Endothelial cell of umbilical vein (primary cell): ENCODE measurements at regions not wholly inside any gene's neighbourhood (a gene's known extent, or its start where the extent isn't known, plus 50 kb on each side); places are given as distances from the start of the nearest gene placed in this dataset.

ENCODE experiments used
- BruUV-seq: library from RNA; stranded (reverse); fragments of 400-500 nt; replicated peaks from 2 replicates; lab custom pipeline; 2021; lab: Mats Ljungman, UMichigan
- CTCF ChIA-PET: fragments of 300-600, 350-600 bp; sonication (Branson Sonifier 250); formaldehyde crosslinking; loops from one replicate; lab custom pipeline; 2021; ENCODE audit warnings: antibody characterized with exemption, inconsistent platforms; lab: Charles Lee
- POLR2A ChIA-PET: fragments of 300-600, 350-600 bp; sonication (Branson Sonifier 250); formaldehyde crosslinking; loops from one replicate; lab custom pipeline; 2021; ENCODE audit warnings: antibody characterized with exemption, inconsistent platforms; lab: Charles Lee
- DNase-seq: peaks from one replicate; pipeline ENCODE4 v3.0.0-alpha.2; 2011; ENCODE audit warnings: low read depth, low spot score
- FAIRE-seq: peaks from 2 replicates; lab custom pipeline; 2011; peaks lifted over from hg19 to GRCh38; lab: Jason Lieb, UNC
- H2AFZ ChIP-seq: 2 replicates; pipeline ENCODE4 v1.6.0; 2012; ENCODE audit warnings: low read depth, low read length, control low read depth, inconsistent platforms
- H3K27ac ChIP-seq: 2 replicates; pipeline ENCODE4 v1.5.1; 2011; ENCODE audit warnings: low read depth, mild to moderate bottlenecking, control low read depth, low read length, moderate library complexity; ENCODE audit not compliant: insufficient read depth
- H3K27me3 ChIP-seq, 2 experiments: 2 replicates each; pipeline versions ENCODE4 v1.6.0 to v1.6.1; 2011; ENCODE audit warnings: low read length in 2 of 2, mixed read lengths in 1 of 2; ENCODE audit not compliant: control insufficient read depth in 2 of 2, insufficient read depth in 2 of 2
- H3K36me3 ChIP-seq, 2 experiments: 2 replicates in 1 of 2; 3 replicates in 1 of 2; pipeline ENCODE4 v1.5.1; 2011; ENCODE audit warnings: low read length in 2 of 2, mild to moderate bottlenecking in 1 of 2, moderate library complexity in 1 of 2; ENCODE audit not compliant: control insufficient read depth in 2 of 2, insufficient read depth in 2 of 2; ENCODE audit errors: extremely low read depth in 1 of 2
- H3K4me1 ChIP-seq: 3 replicates; pipeline ENCODE4 v1.5.1; 2011; ENCODE audit warnings: mild to moderate bottlenecking, low read length; ENCODE audit not compliant: control insufficient read depth, insufficient read depth; ENCODE audit errors: extremely low read depth
- H3K4me2 ChIP-seq: 2 replicates; pipeline ENCODE4 v1.6.1; 2011; ENCODE audit warnings: low read length, control low read depth, mixed read lengths; ENCODE audit not compliant: insufficient read depth
- H3K4me3 ChIP-seq, 3 experiments: fragments of 200-600 bp in 1 of 3; sonication (generic), shearing (Covaris generic) in 1 of 3; replicated peaks in 1 of 3; 2 replicates each; pipeline ENCODE4 v1.5.1; 2011 to 2016; ENCODE audit warnings: control low read depth in 3 of 3, low read length in 3 of 3, mild to moderate bottlenecking in 2 of 3, inconsistent platforms in 1 of 3, low read depth in 1 of 3, moderate library complexity in 1 of 3; ENCODE audit not compliant: insufficient read depth in 1 of 3
- H3K79me2 ChIP-seq: 2 replicates; pipeline ENCODE4 v1.6.0; 2012; ENCODE audit warnings: low read length, inconsistent platforms; ENCODE audit not compliant: control insufficient read depth, insufficient read depth
- H3K9ac ChIP-seq: replicated peaks from 2 replicates; pipeline ENCODE3; 2011; ENCODE audit warnings: low read length, control low read depth; ENCODE audit not compliant: insufficient read depth; ENCODE audit errors: extremely low read depth
- H3K9me1 ChIP-seq: replicated peaks from 3 replicates; pipeline ENCODE4 v1.6.0; 2011; ENCODE audit warnings: mild to moderate bottlenecking, low read length; ENCODE audit not compliant: control insufficient read depth, insufficient read depth; ENCODE audit errors: extremely low read depth
- H3K9me3 ChIP-seq: replicated peaks from 2 replicates; pipeline ENCODE4 v1.5.1; 2012; ENCODE audit warnings: low read length, inconsistent platforms; ENCODE audit not compliant: control insufficient read depth, insufficient read depth
- H4K20me1 ChIP-seq: replicated peaks from 2 replicates; pipeline ENCODE3; 2011; ENCODE audit warnings: mild to moderate bottlenecking, low read length; ENCODE audit not compliant: control insufficient read depth, insufficient read depth; ENCODE audit errors: extremely low read depth
- EZH2 ChIP-seq: IDR thresholded peaks from 2 replicates; pipeline ENCODE4 v1.6.1; 2012; ENCODE audit warnings: borderline replicate concordance, low read depth, mild to moderate bottlenecking, moderate library complexity, low read length, inconsistent platforms; ENCODE audit not compliant: severe bottlenecking
- FOS ChIP-seq: IDR thresholded peaks from 2 replicates; pipeline ENCODE4 v1.6.1; 2011; ENCODE audit warnings: mild to moderate bottlenecking, low read length, moderate library complexity, borderline replicate concordance; ENCODE audit not compliant: insufficient read depth
- GATA2 ChIP-seq: IDR thresholded peaks from 2 replicates; pipeline ENCODE4 v1.7.0; 2011; ENCODE audit warnings: low read depth, mild to moderate bottlenecking, moderate library complexity, mixed read lengths, low read length; ENCODE audit not compliant: insufficient read length, insufficient read depth
- JUN ChIP-seq: IDR thresholded peaks from 2 replicates; pipeline ENCODE4 v1.6.1; 2011; ENCODE audit warnings: borderline replicate concordance, low read depth; ENCODE audit not compliant: insufficient read length, insufficient read depth
- POLR2AphosphoS5 ChIP-seq: IDR thresholded peaks from 2 replicates; pipeline ENCODE4 v1.6.1; 2012; ENCODE audit warnings: low read depth, mild to moderate bottlenecking, control low read depth, low read length, moderate library complexity; ENCODE audit not compliant: insufficient read depth
- dilution Hi-C: fragments of 300-500 bp; cut with MboI; formaldehyde crosslinking; loops from one replicate; pipeline ENCODE4 v1.15.0; 2019; ENCODE audit warnings: low sequenced_read_pairs; ENCODE audit not compliant: extremely low pct_ligation_motif_present
- intact Hi-C: fragments of 100-400 bp; cut with micrococcal nuclease; formaldehyde crosslinking; loops from one replicate; pipeline ENCODE4 v1.10.0; 2022
- TF ChIP-seq, protein P1 (sequence below): IDR thresholded peaks from 2 replicates; pipeline ENCODE4 v1.6.1; 2011; ENCODE audit not compliant: insufficient read depth, insufficient read length

DNA sequence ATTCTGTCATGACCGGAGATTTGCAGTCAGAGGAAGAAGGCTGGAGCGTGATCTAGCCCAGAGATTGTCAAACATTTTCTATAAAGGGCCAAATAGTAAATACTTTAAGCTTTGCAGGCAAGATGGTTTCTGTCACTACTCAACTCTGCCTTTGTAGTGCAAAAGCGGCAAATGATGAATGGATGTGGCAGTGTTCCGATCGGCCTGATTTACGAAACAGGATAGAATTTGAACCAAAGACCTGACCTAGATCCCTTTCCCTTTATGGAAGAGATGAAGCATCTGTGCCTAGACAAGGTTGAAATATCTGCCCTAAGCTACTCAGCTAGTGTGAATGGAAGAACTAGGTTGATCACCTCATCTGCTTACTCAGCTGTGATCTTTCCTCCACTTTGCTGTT, 209.5 kb downstream of the YTHDC2 start:
- H3K36me3 ChIP-seq: no peaks in the 10 kb centered on the region
- no peak for TF ChIP-seq JUN
- no peak for TF ChIP-seq POLR2AphosphoS5

GRCh38 chr5:113735751-113736150, 222.3 kb downstream of the YTHDC2 start:
- H4K20me1 ChIP-seq: no peaks in the 10 kb centered on the region
- H3K9ac ChIP-seq: no peak overlapping the region
- no peaks in the 10 kb centered on the region for H3K27me3 ChIP-seq
- H3K27ac ChIP-seq: no peak overlapping the region
- dilution Hi-C loops (no loop called here), intact Hi-C loops (no loop called here)
- H3K4me3 ChIP-seq: no peak overlapping the region
- no peaks in the 10 kb centered on the region for H3K4me1 ChIP-seq
- no TSS peak for BruUV-seq
- no peaks in the 10 kb centered on the region for H3K79me2 ChIP-seq
- DNase-seq (no peak), FAIRE-seq (no peak)
- H3K9me1 ChIP-seq: no peaks in the 10 kb centered on the region
- no peak overlapping the region for H2AFZ ChIP-seq
- TF ChIP-seq EZH2: no peak
- TF ChIP-seq, protein P1, sequence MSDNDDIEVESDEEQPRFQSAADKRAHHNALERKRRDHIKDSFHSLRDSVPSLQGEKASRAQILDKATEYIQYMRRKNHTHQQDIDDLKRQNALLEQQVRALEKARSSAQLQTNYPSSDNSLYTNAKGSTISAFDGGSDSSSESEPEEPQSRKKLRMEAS: no peak
- no peak for TF ChIP-seq FOS
- TF ChIP-seq GATA2: no peak
- no peak overlapping the region for H3K4me2 ChIP-seq
- H3K36me3 ChIP-seq: no peaks in the 10 kb centered on the region
- POLR2A ChIA-PET: no interaction called here
- CTCF ChIA-PET: no interaction called here
- no peaks in the 10 kb centered on the region for H3K9me3 ChIP-seq

More for the DNA sequence above, 209.5 kb downstream of the YTHDC2 start:
- no peak for FAIRE-seq
- Histone ChIP-seq H3K4me3 (no peak overlapping the region), H3K9ac (no peak overlapping the region), H3K4me1 (no peaks in the 10 kb centered on the region), H3K27ac (no peak overlapping the region), H3K27me3 (no peaks in the 10 kb centered on the region), H3K4me2 (no peak overlapping the region), H3K9me1 (no peaks in the 10 kb centered on the region), H3K9me3 (no peaks in the 10 kb centered on the region), H3K79me2 (no peaks in the 10 kb centered on the region), H2AFZ (no peak overlapping the region), H4K20me1 (no peaks in the 10 kb centered on the region)
- ChIA-PET CTCF (no interaction called here), POLR2A (no interaction called here)
- no peak for DNase-seq
- BruUV-seq: no TSS peak
- intact Hi-C loops: no loop called here
- dilution Hi-C loops: no loop called here
